ENCODE measurements at regions not wholly inside any gene's neighbourhood (a gene's known extent, or its start where the extent isn't known, plus 50 kb on each side); places are given as distances from the start of the nearest gene placed in this dataset.

- no peaks in the 10 kb centered on the region for H3K4me1 ChIP-seq
- intact Hi-C loops (cut with DNase I) = no loop called here
- WGBS, 2 donors = 78 to 87% methylated on average over 3 of the region's 3 CpGs
- no peaks in the 10 kb centered on the region for H3K9me3 ChIP-seq
- no peaks in the 10 kb centered on the region for H3K27me3 ChIP-seq
- H3K36me3 ChIP-seq = no peaks in the 10 kb centered on the region
- no peak overlapping the region for H3K4me3 ChIP-seq
- TF ChIP-seq CTCF (IDR thresholded peaks at IDR 0.05) (no peak), POLR2A (IDR thresholded peaks at IDR 0.05) (no peak)
- H3K27ac ChIP-seq = no peak overlapping the region
- DNase-seq = no peak
These were observed 219.9 kb downstream of the SEC23A start for GRCh38 chr14:38883127-38883526.

- H3K4me1 ChIP-seq = no peaks in the 10 kb centered on the region
- DNase-seq = no peak
- no peaks in the 10 kb centered on the region for H3K9me3 ChIP-seq
- H3K36me3 ChIP-seq = no peaks in the 10 kb centered on the region
- no peak overlapping the region for H3K27ac ChIP-seq
- intact Hi-C loops (cut with DNase I) = no loop called here
- TF ChIP-seq CTCF (IDR thresholded peaks at IDR 0.05) = no peak
- TF ChIP-seq POLR2A (IDR thresholded peaks at IDR 0.05) = no peak
- H3K27me3 ChIP-seq = no peaks in the 10 kb centered on the region
- H3K4me3 ChIP-seq = no peak overlapping the region
These were observed 220.5 kb downstream of the SEC23A start for GRCh38 chr14:38882533-38882932.

- 46 to 49% methylated on average over 3 of the region's 3 CpGs for WGBS, 2 donors
- Histone ChIP-seq H3K27ac (peak overlapping the region in 1 of 4 donors; percentile 3), H3K4me1 (no peaks in the 10 kb centered on the region), H3K27me3 (no peaks in the 10 kb centered on the region), H3K9me3 (no peaks in the 10 kb centered on the region), H3K4me3 (no peak overlapping the region), H3K36me3 (no peaks in the 10 kb centered on the region)
- TF ChIP-seq POLR2A (IDR thresholded peaks at IDR 0.05) = no peak
- no peak for TF ChIP-seq CTCF (IDR thresholded peaks at IDR 0.05)
- intact Hi-C loops (cut with DNase I) = no loop called here
- no peak for DNase-seq
These were observed 222.2 kb downstream of the SEC23A start for GRCh38 chr14:38880643-38881524.

GRCh38 chr14:38877744-38878388 lies 225.2 kb downstream of the SEC23A start:
- Histone ChIP-seq H3K4me1 (no peaks in the 10 kb centered on the region), H3K4me3 (no peak overlapping the region), H3K27me3 (no peaks in the 10 kb centered on the region), H3K9me3 (no peaks in the 10 kb centered on the region), H3K36me3 (no peaks in the 10 kb centered on the region), H3K27ac (no peak overlapping the region)
- intact Hi-C loops (cut with DNase I) = no loop called here
- no peak for TF ChIP-seq CTCF (IDR thresholded peaks at IDR 0.05)
- 65 to 72% methylated on average over 3 of the region's 3 CpGs for WGBS, 2 donors
- no peak for DNase-seq

- WGBS, 2 donors = 83 to 89% methylated on average over 2 of the region's 2 CpGs
- intact Hi-C loops (cut with DNase I) = no loop called here
- Histone ChIP-seq H3K27me3 (no peaks in the 10 kb centered on the region), H3K36me3 (no peaks in the 10 kb centered on the region), H3K4me1 (no peaks in the 10 kb centered on the region), H3K4me3 (no peak overlapping the region), H3K27ac (no peak overlapping the region), H3K9me3 (no peaks in the 10 kb centered on the region)
- TF ChIP-seq CTCF (IDR thresholded peaks at IDR 0.05) (no peak), POLR2A (IDR thresholded peaks at IDR 0.05) (no peak)
- DNase-seq = no peak
These were observed 228.3 kb downstream of the SEC23A start for GRCh38 chr14:38874721-38875120.
